ENCODE measurements at regions not wholly inside any gene's neighbourhood (a gene's known extent, or its start where the extent isn't known, plus 50 kb on each side); places are given as distances from the start of the nearest gene placed in this dataset.

GRCh38 chr3:165491487-165491886 is 295.3 kb upstream of the SLITRK3 start:
- TF ChIP-seq POLR2A (IDR thresholded peaks at IDR 0.05) = no peak
- no peak for TF ChIP-seq CTCF (IDR thresholded peaks at IDR 0.05)
- H3K9me3 ChIP-seq = no peaks in the 10 kb centered on the region
- no peaks in the 10 kb centered on the region for H3K36me3 ChIP-seq
- no peaks in the 10 kb centered on the region for H3K4me1 ChIP-seq
- H3K27ac ChIP-seq = no peak overlapping the region
- 63 to 68% methylated on average over 4 of the region's 4 CpGs for WGBS, 2 donors
- intact Hi-C loops (cut with DNase I) = no loop called here
- H3K4me3 ChIP-seq (replicated peaks in 1 of 3) = no peak overlapping the region
- H3K27me3 ChIP-seq = no peaks in the 10 kb centered on the region
- DNase-seq = no peak

GRCh38 chr3:165476399-165477060 is 280.3 kb upstream of the SLITRK3 start:
- 85 to 95% methylated on average over 4 of the region's 4 CpGs for WGBS, 2 donors
- Histone ChIP-seq H3K27me3 (no peaks in the 10 kb centered on the region), H3K4me1 (no peaks in the 10 kb centered on the region), H3K9me3 (no peaks in the 10 kb centered on the region), H3K36me3 (no peaks in the 10 kb centered on the region), H3K27ac (no peak overlapping the region), H3K4me3 (replicated peaks in 1 of 3) (no peak overlapping the region)
- DNase-seq = no peak
- no peak for TF ChIP-seq CTCF (IDR thresholded peaks at IDR 0.05)
- no peak for TF ChIP-seq POLR2A (IDR thresholded peaks at IDR 0.05)
- intact Hi-C loops (cut with DNase I) = no loop called here

- H3K4me1 ChIP-seq = no peaks in the 10 kb centered on the region
- no peak overlapping the region for H3K27ac ChIP-seq
- intact Hi-C loops (cut with DNase I) = no loop called here
- WGBS, 2 donors = 62 to 64% methylated on average over 4 of the region's 4 CpGs
- H3K36me3 ChIP-seq = no peaks in the 10 kb centered on the region
- TF ChIP-seq POLR2A (IDR thresholded peaks at IDR 0.05) (no peak), CTCF (IDR thresholded peaks at IDR 0.05) (no peak)
- DNase-seq = no peak
- no peaks in the 10 kb centered on the region for H3K9me3 ChIP-seq
- H3K27me3 ChIP-seq = no peaks in the 10 kb centered on the region
- H3K4me3 ChIP-seq (replicated peaks in 1 of 3) = no peak overlapping the region
These were observed 270.7 kb upstream of the SLITRK3 start for GRCh38 chr3:165466856-165467255.

GRCh38 chr3:165464736-165465135 is 268.6 kb upstream of the SLITRK3 start:
- WGBS, 2 donors = 86 to 88% methylated on average over 2 of the region's 2 CpGs
- no peaks in the 10 kb centered on the region for H3K4me1 ChIP-seq
- no peak overlapping the region for H3K4me3 ChIP-seq (replicated peaks in 1 of 3)
- DNase-seq = no peak
- H3K27ac ChIP-seq = no peak overlapping the region
- no peaks in the 10 kb centered on the region for H3K36me3 ChIP-seq
- TF ChIP-seq CTCF (IDR thresholded peaks at IDR 0.05) (no peak), POLR2A (IDR thresholded peaks at IDR 0.05) (no peak)
- intact Hi-C loops (cut with DNase I) = no loop called here
- no peaks in the 10 kb centered on the region for H3K27me3 ChIP-seq
- no peaks in the 10 kb centered on the region for H3K9me3 ChIP-seq

GRCh38 chr3:165463531-165463930 is 267.3 kb upstream of the SLITRK3 start:
- intact Hi-C loops (cut with DNase I) = no loop called here
- Histone ChIP-seq H3K36me3 (no peaks in the 10 kb centered on the region), H3K27me3 (no peaks in the 10 kb centered on the region), H3K27ac (no peak overlapping the region), H3K9me3 (no peaks in the 10 kb centered on the region), H3K4me3 (replicated peaks in 1 of 3) (no peak overlapping the region), H3K4me1 (no peaks in the 10 kb centered on the region)
- 84 to 90% methylated on average over 1 of the region's 1 CpG for WGBS, 2 donors
- no peak for DNase-seq
- TF ChIP-seq POLR2A (IDR thresholded peaks at IDR 0.05) = no peak
- TF ChIP-seq CTCF (IDR thresholded peaks at IDR 0.05) = no peak

All from thyroid gland (tissue), 4 donors.